ENCODE measurements at regions not wholly inside any gene's neighbourhood (a gene's known extent, or its start where the extent isn't known, plus 50 kb on each side); places are given as distances from the start of the nearest gene placed in this dataset.

DNA sequence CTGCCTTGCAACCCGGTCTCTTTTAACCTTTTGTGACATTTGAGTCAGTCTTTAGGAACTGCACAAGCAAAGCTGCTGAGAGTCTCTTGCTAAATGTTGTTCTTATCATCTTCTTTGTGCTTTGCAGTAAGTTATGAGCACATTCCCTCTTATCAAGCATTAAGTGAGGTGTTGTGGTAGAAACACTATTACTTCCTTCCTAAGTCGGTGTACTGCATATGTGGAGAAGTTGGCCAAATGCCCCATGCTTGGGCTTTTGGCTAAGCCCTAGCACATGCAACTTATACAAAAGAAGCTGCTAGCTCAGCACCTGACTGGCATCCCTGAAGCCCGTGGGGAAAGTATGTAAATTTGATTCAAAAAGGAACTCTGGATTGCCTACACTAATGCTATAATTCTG is 136.5 kb upstream of the RBMS3 start:
- no peak for TF ChIP-seq CTCF (IDR thresholded peaks at IDR 0.05; ENCODE audit: low read depth, low read length, poor library complexity, severe bottlenecking)
- TF ChIP-seq EZH2phosphoT487 (IDR thresholded peaks at IDR 0.05; ENCODE audit: borderline replicate concordance, low read length), result no peak

Measured in DOHH2 (cell line).